Smooth muscle cell (in vitro differentiated cells): ENCODE measurements at regions not wholly inside any gene's neighbourhood (a gene's known extent, or its start where the extent isn't known, plus 50 kb on each side); places are given as distances from the start of the nearest gene placed in this dataset.

Source experiments
- DNase-seq: peaks from one replicate; lab custom pipeline; 2025; ENCODE audit not compliant: unreplicated experiment; lab: John Stamatoyannopoulos, UW
- H2AFZ ChIP-seq: fragments of 200-600 bp; sonication (generic); 2 replicates; pipeline ENCODE4 v1.6.0; 2016; ENCODE audit warnings: antibody characterized with exemption, low read depth, mild to moderate bottlenecking
- H3F3A ChIP-seq: fragments of 200-600 bp; sonication (generic); 2 replicates; pipeline ENCODE4 v1.6.0; 2017; ENCODE audit warnings: antibody characterized with exemption, low read depth
- H3K27ac ChIP-seq: fragments of 200-600 bp; sonication (generic); 2 replicates; pipeline ENCODE4 v1.5.1; 2016; ENCODE audit warnings: low read depth, mild to moderate bottlenecking
- H3K27me3 ChIP-seq: fragments of 200-600 bp; sonication (generic); 2 replicates; pipeline ENCODE4 v1.6.1; 2016; ENCODE audit warnings: low read depth, mild to moderate bottlenecking
- H3K36me3 ChIP-seq: fragments of 200-600 bp; sonication (generic); 2 replicates; pipeline ENCODE4 v1.5.1; 2016; ENCODE audit warnings: low read depth
- H3K4me1 ChIP-seq: fragments of 200-600 bp; sonication (generic); 2 replicates; pipeline ENCODE4 v1.5.1; 2016; ENCODE audit warnings: low read depth
- H3K4me2 ChIP-seq: fragments of 200-600 bp; sonication (generic); 2 replicates; pipeline ENCODE4 v1.6.0; 2016; ENCODE audit warnings: mild to moderate bottlenecking
- H3K4me3 ChIP-seq: fragments of 200-600 bp; sonication (generic); 2 replicates; pipeline ENCODE4 v1.5.1; 2016; ENCODE audit warnings: mild to moderate bottlenecking
- H3K79me2 ChIP-seq: fragments of 200-600 bp; sonication (generic); 2 replicates; pipeline ENCODE4 v1.6.0; 2016; ENCODE audit warnings: low read depth, mild to moderate bottlenecking
- H3K9ac ChIP-seq: fragments of 200-600 bp; sonication (generic); 2 replicates; pipeline ENCODE4 v1.6.0; 2016; ENCODE audit warnings: low read depth
- H3K9me3 ChIP-seq: fragments of 200-600 bp; sonication (generic); replicated peaks from 2 replicates; pipeline ENCODE4 v1.5.1; 2016; ENCODE audit warnings: low read depth
- H4K20me1 ChIP-seq: fragments of 200-600 bp; sonication (generic); 2 replicates; pipeline ENCODE4 v1.6.0; 2016; ENCODE audit warnings: low read depth
- WGBS: methylation state at CpG from one replicate; pipeline ENCODE4 v1.1.7; 2016; ENCODE audit warnings: low lambda C conversion rate; 5-methylcytosine and 5-hydroxymethylcytosine counted together
- TF ChIP-seq, protein P1 (sequence below): fragments of 200-600 bp; sonication (generic); IDR thresholded peaks from 2 replicates; pipeline ENCODE4 v1.5.1; 2017; ENCODE audit warnings: borderline replicate concordance, mild to moderate bottlenecking, antibody characterized with exemption; ENCODE audit not compliant: insufficient read depth, poor library complexity, severe bottlenecking

- no peaks in the 10 kb centered on the region for H3K4me1 ChIP-seq
- no peaks in the 10 kb centered on the region for H3K36me3 ChIP-seq
- no peak overlapping the region for H3K4me3 ChIP-seq
- WGBS: 69% methylated on average over 2 of the region's 2 CpGs
- no peak for DNase-seq
- H4K20me1 ChIP-seq: no peaks in the 10 kb centered on the region
- no peak overlapping the region for H2AFZ ChIP-seq
- TF ChIP-seq, protein P1, sequence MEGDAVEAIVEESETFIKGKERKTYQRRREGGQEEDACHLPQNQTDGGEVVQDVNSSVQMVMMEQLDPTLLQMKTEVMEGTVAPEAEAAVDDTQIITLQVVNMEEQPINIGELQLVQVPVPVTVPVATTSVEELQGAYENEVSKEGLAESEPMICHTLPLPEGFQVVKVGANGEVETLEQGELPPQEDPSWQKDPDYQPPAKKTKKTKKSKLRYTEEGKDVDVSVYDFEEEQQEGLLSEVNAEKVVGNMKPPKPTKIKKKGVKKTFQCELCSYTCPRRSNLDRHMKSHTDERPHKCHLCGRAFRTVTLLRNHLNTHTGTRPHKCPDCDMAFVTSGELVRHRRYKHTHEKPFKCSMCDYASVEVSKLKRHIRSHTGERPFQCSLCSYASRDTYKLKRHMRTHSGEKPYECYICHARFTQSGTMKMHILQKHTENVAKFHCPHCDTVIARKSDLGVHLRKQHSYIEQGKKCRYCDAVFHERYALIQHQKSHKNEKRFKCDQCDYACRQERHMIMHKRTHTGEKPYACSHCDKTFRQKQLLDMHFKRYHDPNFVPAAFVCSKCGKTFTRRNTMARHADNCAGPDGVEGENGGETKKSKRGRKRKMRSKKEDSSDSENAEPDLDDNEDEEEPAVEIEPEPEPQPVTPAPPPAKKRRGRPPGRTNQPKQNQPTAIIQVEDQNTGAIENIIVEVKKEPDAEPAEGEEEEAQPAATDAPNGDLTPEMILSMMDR: no peak
- H3K9me3 ChIP-seq: no peaks in the 10 kb centered on the region
- H3K27ac ChIP-seq: no peak overlapping the region
- no peaks in the 10 kb centered on the region for H3F3A ChIP-seq
- H3K79me2 ChIP-seq: no peaks in the 10 kb centered on the region
- no peak overlapping the region for H3K4me2 ChIP-seq
- no peaks in the 10 kb centered on the region for H3K27me3 ChIP-seq
- no peak overlapping the region for H3K9ac ChIP-seq
Observed at GRCh38 chr1:96185181-96185580, 536.4 kb upstream of the PTBP2 start.

- H3K36me3 ChIP-seq: no peaks in the 10 kb centered on the region
- H3K27me3 ChIP-seq: no peaks in the 10 kb centered on the region
- no peak for DNase-seq
- no peaks in the 10 kb centered on the region for H3K79me2 ChIP-seq
- TF ChIP-seq, protein P1: no peak
- no peak overlapping the region for H3K9ac ChIP-seq
- H4K20me1 ChIP-seq: no peaks in the 10 kb centered on the region
- WGBS: 67% methylated on average over 1 of the region's 1 CpG
- H3K4me1 ChIP-seq: no peaks in the 10 kb centered on the region
- no peak overlapping the region for H3K4me3 ChIP-seq
- no peaks in the 10 kb centered on the region for H3F3A ChIP-seq
- no peak overlapping the region for H2AFZ ChIP-seq
- no peak overlapping the region for H3K4me2 ChIP-seq
- H3K27ac ChIP-seq: no peak overlapping the region
- H3K9me3 ChIP-seq: peaks cover 5% of the 10 kb centered on the region
Observed at GRCh38 chr1:96187020-96187419, 534.6 kb upstream of the PTBP2 start.

DNA sequence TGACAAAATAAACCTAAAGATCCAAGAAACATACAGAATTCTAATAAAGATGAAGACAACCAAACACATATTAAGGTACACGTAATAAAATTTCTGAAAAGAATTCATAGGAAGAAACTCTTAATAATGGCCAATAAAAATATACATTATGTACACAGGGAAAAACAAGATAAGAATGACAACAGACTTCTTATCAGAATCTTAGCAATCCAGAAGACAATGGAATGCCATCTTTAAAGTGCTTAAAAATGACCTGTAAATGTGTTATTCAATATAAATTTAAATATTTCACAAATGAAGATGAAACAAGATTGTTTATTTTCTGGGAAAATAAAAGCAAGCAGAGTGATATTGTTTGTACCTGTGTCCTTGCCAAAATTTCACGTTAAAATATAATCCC is 530.4 kb upstream of the PTBP2 start:
- Histone ChIP-seq H3K4me1 (no peaks in the 10 kb centered on the region), H3K36me3 (no peaks in the 10 kb centered on the region), H3K4me2 (no peak overlapping the region), H3K79me2 (no peaks in the 10 kb centered on the region), H3K9ac (no peak overlapping the region), H3K4me3 (no peak overlapping the region), H4K20me1 (no peaks in the 10 kb centered on the region), H3K27me3 (no peaks in the 10 kb centered on the region), H2AFZ (no peak overlapping the region), H3K9me3 (peaks cover 5% of the 10 kb centered on the region), H3K27ac (no peak overlapping the region), H3F3A (no peaks in the 10 kb centered on the region)
- DNase-seq: no peak
- TF ChIP-seq, protein P1: no peak
- WGBS: 36% methylated on average over 2 of the region's 2 CpGs

- no peaks in the 10 kb centered on the region for H3K27me3 ChIP-seq
- H3K9me3 ChIP-seq: no peaks in the 10 kb centered on the region
- H3K27ac ChIP-seq: no peak overlapping the region
- TF ChIP-seq, protein P1: no peak
- H3K36me3 ChIP-seq: no peaks in the 10 kb centered on the region
- H2AFZ ChIP-seq: no peak overlapping the region
- H3K4me1 ChIP-seq: peaks cover 7% of the 10 kb centered on the region
- no peak overlapping the region for H3K4me3 ChIP-seq
- no peak for DNase-seq
- no peaks in the 10 kb centered on the region for H3K79me2 ChIP-seq
- no peaks in the 10 kb centered on the region for H3F3A ChIP-seq
- 45% methylated on average over 2 of the region's 2 CpGs for WGBS
- no peaks in the 10 kb centered on the region for H4K20me1 ChIP-seq
- H3K9ac ChIP-seq: no peak overlapping the region
- no peak overlapping the region for H3K4me2 ChIP-seq
Observed at GRCh38 chr1:96206451-96206850, 515.1 kb upstream of the PTBP2 start.
